GM19239 (cell line): ENCODE measurements at regions not wholly inside any gene's neighbourhood (a gene's known extent, or its start where the extent isn't known, plus 50 kb on each side); places are given as distances from the start of the nearest gene placed in this dataset.

Source experiments
- DNase-seq: peaks from one replicate; pipeline ENCODE4 v3.0.0; 2011; ENCODE audit warnings: low spot score; ENCODE audit not compliant: insufficient read length
- FAIRE-seq: peaks from 2 replicates; lab custom pipeline; 2011; peaks lifted over from hg19 to GRCh38; lab: Jason Lieb, UNC

DNA sequence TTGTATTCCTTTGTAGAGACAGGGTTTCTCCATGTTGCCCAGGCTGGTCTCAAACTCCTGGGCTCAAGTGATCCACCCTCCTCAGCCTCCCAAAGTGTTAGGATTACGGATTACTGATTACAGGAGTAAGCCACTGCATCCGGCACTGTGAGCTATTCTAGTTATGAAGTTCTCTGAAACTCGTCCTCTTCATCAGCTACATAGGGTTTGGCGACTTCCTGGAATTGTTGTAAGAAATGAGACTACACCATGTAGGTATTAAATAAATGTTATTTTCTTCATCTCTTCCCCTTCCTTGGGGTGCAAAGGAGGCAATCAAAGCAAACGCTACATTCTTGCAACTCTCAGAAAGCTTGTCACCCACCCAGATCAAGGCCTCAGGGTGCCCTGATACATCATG lies 131.2 kb upstream of the TIAM1 start:
- FAIRE-seq (no peak), DNase-seq (no peak)

DNA sequence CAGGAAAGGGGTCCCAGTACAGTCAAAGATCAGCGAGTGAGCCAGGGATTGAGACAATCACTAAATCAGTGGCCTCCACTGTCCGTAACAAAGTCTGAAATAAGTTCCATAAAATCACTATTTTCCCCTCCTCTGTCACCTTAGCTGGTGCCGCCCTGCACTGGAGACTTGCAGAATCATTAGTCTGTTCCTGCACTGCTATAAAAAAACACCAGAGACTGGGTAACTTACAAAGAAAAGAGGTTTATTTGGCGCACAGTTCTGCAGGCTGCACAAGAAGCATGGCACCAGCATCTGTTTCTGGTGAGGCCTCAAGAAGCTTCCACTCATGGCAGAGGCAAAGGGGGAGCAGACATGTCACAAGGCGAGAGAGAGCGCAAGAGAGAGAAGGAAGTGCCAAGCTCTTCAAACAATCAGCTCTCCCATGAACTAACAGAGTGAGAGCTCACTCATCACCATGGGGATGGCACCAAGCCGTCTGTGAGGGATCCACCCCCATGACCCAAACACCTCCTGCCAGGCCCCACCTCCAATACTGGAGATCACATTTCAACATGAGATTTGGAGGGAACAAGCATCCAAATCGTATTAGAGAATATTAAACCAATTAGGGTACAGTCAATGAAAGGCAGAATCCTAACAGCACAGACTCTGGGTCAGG lies 129.8 kb upstream of the TIAM1 start:
- DNase-seq: no peak
- no peak for FAIRE-seq

DNA sequence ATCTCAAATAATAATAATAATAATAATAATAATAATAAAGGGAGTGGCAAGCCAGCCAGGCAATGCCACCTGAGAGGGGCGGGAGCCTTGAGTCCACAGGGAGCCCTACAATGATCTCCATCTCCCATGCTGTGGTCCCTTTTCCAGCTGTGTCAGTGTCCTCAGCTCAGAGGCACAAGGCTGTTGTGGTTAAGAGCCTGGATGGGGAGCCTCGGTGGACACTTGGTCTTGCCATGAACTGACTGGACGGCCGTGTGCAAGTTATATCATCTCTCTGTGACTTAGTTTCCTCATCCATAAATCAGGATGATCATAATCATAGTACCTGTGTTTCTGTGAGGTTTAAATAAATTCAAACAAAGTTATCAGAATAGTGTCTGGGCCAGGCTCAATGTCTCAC lies 127.8 kb upstream of the TIAM1 start:
- FAIRE-seq: no peak

DNA sequence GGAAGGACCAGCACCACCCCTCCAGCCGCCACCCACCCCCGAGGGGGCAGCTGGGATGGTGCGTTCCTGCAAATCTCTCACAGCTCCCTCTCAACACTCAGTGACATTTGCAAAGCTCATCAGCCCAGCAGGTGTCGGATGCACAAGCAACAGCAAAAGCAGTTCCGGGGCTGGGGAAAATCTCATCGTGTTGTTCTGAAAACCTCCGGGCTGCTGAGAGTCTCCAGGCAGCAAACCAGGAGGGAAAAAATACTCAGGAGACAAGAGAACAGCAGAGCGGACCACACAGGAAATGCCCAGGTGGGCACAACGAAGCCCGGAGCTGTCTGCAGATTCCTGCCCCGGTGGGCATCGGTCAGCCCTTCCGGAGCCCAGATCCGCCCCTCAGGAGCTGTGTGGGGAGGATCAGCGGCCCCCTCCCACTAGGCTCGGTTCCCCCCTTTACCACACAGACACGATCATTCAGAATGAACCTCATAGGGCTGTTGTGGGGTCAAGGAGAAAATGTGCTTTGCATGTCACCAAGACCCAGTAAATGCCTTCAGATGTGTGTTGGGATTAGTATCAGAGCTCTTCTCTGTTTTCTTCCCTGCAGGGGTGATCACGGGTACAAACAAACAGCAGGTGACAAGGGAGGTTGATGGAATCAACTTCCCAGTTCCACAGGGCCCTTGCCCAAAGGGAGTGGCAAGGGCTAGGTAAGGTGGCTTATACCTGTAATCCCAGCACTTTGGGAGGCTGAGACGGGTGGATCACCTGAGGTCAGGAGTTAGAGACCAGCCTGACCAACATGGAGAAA lies 127.0 kb upstream of the TIAM1 start:
- FAIRE-seq (no peak), DNase-seq (no peak)

More for the DNA sequence above, 127.8 kb upstream of the TIAM1 start:
- DNase-seq: no peak

DNA sequence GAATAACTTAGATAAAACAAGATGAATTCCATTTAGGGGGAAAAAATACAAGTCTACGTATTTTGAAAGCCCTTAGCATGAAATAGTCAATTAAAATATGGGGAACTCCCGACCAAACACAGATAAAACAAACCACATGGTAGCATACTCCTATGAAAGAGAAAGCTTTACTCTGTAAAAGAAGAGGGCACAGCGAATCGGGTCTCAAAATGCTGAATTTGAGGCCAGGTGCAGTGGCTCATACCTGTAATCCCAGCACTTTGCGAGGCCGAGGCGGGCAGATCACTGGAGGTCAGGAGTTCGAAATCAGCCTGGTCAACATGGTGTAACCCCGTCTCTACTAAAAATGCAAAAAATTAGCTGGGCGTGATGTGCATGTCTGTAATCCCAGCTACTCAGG lies 116.9 kb upstream of the TIAM1 start:
- no peak for FAIRE-seq
- no peak for DNase-seq

DNA sequence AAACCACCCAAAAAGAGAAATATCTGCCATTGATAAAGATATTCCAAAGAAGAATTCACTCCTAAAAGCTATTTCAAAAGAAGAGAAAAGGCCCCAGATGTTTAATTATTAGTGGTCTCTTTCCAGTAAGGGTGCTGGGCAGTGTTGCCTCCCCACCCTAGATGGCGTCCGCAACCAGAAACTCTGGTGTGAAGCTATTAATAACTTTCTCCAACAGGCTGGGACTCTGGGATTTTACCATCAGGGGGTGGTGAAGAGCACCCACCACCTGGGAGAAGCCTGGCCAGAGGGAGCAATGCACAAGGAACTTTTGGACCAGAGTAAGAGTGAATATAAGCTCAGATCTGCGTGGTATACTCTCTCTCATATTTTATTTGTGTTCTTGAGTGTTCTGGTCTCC lies 115.4 kb upstream of the TIAM1 start:
- DNase-seq (no peak), FAIRE-seq (no peak)

DNA sequence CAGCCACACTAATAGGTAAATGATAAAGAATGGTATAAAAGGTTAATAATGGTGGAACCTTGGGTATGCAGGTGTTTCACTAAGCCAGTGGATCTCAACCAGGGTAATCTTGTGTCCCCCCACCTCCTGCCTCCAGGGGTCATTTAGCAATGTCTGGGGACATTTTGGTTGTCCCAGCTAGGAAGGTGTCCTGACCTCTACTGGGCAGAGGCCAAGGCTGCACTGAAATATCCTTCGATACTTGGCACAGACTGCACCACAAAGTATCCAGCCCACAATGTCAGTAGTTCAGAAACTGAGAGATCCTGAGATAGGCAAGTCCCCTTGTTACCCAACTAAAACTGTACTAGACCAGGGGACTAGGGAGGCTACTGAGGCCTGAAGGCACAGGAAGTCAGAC lies 113.6 kb upstream of the TIAM1 start:
- no peak for FAIRE-seq

DNA sequence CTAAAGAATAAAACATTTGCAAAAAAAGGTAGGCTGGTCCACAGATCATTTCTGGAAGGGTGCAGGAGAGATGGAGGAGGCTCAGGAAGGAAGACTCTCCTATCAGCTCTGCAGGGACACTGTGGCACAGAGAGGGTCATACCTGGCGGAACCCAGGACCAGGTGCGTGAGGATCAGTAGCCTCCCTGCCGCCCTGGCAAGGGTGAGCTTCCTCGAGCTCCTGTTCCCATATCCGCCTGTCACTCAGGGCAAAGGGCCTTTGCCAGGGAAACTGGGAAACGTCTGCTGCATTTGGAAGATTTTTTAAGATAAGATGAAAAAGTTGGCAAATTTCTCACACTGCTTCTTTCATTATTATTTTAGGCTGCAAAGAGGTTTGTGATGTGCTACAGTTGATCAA lies 112.1 kb upstream of the TIAM1 start:
- DNase-seq (no peak), FAIRE-seq (no peak)

More for the DNA sequence above, 113.6 kb upstream of the TIAM1 start:
- DNase-seq: no peak

DNA sequence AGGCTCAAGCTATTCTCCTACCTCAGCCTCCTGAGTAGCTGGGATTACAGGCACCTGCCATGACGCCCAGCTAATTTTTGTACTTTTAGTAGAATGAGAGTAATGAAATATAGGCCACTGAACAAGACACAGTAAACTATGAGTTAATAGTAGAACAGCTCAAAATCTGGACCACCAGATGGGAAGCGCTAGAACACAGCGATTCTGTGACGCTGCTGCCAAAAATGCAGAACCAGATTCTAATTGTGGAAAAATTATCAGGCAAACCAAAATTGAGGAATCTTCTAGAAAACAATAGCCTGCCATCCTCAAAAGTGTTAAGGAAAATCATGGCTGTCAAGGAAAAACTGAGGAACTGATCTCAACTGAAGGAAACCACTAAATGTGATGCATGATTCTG lies 111.4 kb upstream of the TIAM1 start:
- FAIRE-seq (no peak), DNase-seq (no peak)

DNA sequence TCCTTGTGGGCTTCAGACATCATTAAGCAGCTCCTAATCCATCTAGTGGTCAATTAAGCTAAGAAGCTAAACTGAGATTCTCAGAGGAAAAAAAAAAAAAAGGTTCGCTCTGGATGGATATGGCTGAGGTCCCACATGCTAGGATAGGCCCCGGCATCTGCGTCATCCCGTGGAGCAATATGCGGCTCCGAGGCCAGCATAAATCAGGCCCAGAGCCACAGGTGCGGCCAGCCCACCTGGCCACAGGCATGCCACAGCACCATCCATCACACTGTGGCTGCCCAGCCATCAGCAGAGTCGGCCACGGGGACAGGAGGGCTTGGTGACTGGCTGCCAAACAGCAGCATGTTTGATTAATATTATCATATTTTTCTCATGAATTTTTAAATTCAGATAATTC lies 106.9 kb upstream of the TIAM1 start:
- DNase-seq (no peak), FAIRE-seq (no peak)

DNA sequence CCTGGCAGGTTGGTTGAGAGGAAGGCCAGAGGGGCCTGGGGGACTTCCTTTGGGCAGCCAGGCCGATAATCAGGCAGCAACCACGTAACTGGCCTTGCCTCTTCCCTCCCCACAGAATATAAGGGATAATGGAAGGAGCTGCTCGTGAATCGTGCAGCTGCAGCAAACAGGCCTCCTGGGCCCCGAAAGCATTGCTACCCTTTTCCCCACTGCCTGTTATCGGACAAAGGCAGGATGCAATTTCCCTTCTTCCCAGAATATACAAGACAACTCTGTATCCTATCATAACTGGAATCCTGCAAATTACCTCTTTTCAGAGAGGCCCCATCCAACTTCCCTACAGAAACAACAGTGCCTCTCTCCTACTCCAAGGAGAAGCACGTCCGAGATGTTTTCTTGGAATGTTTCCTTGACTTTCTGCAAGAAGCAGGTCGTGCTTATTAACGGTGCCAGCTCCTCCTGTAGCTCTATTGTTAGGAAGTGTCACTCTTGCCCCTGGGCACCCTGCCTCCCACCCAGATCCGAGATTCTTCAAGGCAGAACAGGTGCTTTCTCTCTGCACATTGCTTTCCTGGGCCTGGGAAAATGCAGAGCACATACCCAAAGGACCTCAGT lies 106.0 kb upstream of the TIAM1 start:
- DNase-seq: no peak
- FAIRE-seq: no peak

DNA sequence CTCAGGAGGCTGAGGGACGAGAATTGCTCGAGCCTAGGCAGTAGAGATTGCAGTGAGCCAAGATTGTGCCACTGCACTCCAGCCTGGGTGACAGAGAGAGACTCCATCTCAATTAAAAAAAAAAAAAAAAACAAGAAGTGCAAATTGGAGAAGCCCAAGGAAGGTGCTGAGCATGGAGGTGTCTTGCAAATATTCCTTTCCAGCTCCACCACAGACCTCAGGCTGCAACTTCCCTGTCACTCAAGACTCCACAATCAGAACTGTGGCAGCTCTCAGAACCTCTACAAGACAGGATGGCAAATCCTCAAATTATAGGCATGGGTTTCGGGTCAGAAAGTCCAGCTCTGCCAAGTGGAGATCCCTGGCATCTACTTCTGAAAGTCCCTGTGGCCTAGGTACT lies 104.4 kb upstream of the TIAM1 start:
- FAIRE-seq (no peak), DNase-seq (no peak)

DNA sequence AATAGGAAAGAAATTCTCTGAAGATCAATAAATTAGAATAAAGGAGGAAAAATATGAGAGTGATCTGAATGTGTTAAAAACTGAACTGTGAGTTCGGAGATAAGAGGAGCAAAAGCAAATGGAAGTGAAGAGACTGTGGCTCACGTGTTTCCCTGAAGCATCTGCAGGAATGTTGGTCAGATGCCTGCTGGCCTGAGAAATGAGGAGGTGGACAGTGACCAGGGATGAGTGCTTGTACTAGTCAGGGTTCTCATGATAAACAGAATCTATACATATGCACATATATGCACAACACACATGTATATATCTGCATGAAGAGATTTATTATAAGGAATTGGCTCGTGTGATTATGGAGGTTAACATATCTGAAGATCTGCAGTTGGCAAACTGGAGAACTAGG lies 103.4 kb upstream of the TIAM1 start:
- FAIRE-seq (no peak), DNase-seq (no peak)

DNA sequence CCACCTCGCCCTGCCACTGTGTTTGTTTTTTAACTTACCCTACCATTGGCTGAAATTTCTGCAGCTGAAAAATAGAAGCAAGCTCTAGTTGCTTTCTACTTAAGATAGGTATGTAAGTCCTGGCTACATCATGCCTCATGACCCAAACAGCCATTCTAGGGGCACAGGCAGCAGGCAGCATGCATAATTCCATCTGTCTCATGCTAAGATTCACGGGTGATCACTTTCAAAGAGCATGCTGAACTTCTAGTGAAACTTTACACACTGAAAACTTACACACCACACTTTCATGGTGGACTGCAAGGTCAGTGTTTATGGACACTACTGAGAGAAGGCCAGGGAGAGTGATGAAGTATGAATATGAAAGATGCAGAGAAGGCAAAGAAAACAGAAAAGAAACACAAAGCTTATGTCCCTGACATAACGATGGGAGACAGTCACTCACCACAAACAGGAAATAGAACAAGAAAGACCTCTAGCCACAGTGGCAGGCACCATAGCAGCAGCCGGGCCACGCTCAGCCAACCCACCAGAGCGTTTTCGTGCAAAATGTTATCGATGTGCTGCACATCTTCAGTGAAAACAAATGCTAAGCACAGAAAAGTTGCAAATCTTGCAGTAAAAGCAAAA lies 102.3 kb upstream of the TIAM1 start:
- DNase-seq (no peak), FAIRE-seq (peak; percentile 42)

DNA sequence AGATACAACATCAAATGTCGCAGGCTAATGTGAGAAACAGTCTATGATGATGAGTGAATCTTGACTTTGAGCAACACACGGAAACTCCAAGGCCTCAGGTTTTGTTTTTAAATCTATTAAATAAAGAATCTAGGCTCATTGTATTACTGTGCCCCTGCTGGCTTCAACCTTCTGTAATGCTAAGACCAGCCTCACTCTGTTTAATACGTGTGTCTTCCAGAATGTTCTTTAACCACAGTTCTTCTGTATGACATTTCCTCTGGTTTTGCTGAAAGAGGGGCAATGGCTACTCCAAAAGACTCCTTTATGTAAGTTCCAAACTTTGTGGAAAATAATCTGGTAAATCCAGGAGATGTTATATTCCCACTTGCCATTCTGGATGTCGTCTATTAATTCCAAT lies 101.1 kb upstream of the TIAM1 start:
- FAIRE-seq: no peak
- DNase-seq: no peak

DNA sequence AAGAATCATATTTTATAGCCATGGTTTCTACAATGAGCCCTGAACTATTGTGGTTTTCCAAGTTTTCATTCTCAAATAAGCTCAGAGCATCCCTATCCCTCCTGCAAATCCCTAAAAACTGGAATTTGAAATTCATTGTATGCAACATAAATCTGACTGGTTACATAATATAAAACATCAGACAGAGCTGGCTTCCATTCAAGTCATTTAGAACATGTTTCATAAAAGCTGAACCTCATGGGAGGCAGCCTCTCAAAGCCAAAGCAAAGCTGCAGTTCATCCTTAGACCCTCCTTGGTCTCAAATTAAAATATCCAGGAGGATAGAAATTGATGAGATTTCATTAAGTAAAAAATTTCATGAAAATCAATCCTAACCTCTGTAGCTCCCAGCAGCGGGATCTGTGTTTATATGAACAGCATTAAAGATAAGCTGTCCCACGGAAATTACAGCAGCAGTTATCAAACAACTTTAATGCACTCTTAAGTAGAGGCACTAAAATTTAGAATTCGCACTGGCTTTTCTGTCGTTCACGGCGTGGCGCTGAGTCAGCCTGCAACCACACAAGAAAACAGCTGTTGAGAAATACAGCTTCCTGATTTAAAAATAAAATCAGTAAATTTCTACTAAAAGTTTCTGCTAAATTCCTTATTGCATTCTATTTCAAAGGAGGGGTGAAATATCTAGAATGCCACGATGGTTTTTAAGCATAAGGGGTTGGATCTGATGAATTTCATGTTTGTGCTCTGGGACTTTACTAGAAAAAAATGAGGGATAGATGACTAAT lies 99.9 kb upstream of the TIAM1 start:
- FAIRE-seq (no peak), DNase-seq (no peak)

DNA sequence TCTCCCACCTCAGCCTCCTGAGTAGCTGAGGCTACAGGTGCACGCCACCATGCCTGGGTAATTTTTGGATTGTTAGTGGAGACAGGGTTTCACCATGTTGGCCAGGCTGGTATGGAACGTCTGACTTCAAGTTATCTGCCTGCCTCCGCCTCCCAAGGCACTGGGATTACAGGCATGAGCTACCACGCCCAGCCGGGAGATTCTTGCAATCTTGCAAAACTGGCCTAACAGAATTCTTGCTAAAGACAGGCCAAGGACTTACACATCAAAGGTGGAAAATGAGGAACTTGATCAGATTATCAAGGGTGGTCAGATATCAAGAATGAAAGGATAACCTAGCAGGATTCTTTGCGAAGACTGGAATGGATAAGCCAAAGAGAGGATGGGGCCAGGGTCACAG lies 98.3 kb upstream of the TIAM1 start:
- no peak for DNase-seq
- FAIRE-seq: no peak

DNA sequence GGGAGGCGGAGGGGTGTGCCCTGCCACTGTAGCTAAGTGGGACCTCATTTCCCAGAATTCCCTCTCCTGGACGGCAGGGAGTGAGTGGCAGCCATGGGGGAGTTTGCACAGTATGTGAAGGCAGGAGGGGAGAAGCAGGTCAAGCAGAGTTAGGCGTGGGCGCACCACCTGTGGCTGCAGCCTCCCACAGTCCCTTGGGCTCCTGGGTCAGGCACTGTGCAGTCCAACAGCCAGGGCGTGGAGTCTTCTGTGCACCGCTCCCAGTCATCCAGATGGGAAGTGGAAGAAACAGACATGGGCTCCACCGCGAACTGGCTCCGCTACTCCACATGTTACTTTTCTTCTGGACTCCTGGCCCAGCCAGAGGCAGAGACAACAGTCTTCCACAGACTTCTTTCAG lies 85.4 kb upstream of the TIAM1 start:
- DNase-seq (no peak), FAIRE-seq (no peak)

DNA sequence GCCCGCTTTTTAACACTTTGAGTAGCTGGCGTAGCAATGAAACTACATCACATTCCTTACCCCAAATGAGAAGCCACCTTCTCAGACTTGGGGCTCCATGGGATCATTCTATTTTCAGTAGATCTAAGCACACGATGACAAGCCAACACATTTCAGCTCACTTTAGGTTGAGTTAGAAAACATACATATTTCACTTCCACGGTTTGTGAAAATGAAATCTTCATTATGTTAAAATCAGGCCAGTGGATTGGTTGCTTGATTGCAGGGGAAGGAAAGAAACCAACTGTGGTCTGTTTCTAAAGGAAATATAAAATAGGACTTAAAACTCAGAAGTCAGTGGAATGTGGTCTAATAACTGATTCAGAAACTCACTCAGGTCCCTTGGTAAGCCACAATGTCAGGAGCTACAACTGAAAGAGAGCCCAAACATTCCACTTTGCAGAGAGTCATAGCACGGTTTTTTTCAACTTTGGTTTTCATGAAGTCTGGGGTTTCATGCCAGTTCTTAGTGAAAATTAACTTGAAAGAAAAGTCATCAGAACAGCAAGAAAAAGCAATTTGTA lies 82.3 kb upstream of the TIAM1 start:
- no peak for DNase-seq
- FAIRE-seq: no peak

DNA sequence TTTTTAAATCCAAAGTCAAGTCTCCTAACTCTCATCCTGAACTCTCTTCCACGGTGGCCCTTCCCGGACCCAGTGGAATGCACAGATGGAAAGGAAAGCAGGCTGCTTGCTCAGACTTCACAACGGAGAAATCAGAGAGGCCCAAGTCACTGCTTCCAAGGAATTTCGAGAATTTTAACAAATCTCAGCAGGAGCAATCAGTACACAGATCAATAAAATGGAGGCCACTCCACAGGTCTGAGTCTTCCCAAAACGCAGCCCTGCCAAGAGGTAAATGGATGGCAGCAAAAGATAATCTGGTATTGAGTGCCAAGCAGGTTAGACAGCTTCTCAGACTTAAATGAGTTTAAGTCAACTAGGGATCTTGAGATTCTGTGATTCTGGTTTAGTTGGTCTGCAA lies 81.1 kb upstream of the TIAM1 start:
- DNase-seq (no peak), FAIRE-seq (no peak)
